ENCODE measurements at regions not wholly inside any gene's neighbourhood (a gene's known extent, or its start where the extent isn't known, plus 50 kb on each side); places are given as distances from the start of the nearest gene placed in this dataset.
"Not testable (repeated sequence)": the region's sequence is repeated elsewhere in the genome, so short reads cannot be mapped to it uniquely, and the experiment has no call there.

DNA sequence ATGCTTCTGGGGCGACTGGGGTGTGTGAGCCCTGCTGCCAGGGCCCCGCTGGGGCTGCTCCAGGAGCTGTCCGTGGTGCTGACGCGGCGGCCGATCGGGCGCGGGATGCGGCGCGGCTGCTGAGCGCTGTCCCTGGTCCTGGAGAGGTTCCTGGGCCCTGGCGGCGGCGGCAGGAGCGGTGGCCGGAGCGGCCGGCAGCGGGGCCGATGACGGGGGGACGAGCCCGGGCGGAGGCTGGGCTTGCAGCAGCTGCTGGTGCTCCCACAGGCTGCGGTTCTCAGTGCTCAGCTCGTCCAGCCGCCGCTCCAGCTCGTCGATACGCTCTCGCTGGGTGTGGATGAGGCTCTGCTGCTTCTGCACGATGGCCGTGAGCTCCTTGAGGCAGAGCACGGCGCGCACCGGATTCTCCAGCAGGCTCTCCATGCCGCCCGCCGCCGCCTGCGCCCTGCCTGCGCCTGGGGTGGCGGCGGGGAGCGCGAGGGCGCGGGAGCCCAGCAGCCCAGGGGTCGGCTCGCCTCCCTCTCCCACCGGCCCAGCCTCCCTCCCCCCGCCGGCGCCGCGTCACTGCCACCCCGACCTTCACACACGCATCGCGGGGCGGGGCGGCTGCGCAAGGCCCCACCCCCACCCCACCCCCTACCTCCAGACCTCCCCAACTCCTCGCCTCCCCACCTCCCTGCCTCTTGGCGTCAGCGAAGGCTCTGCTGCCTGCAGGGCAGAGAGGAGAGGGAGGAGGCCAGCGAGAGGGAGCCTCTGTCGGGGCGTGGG is 72.2 kb downstream of the PCMTD2 start:
- peak in 1 of 2 experiments; percentile 57; a peak in 1 of 4 replicates for TF ChIP-seq SIN3A (conservative IDR thresholded peaks at IDR 0.05 in 1 of 2, IDR thresholded peaks at IDR 0.05 in 1 of 2; ENCODE audit: low read depth in 1 of 2, low read length in 2 of 2)
- H2AFZ ChIP-seq (ENCODE audit: low read length); H2BK5ac ChIP-seq (ENCODE audit: low read depth, low read length); H3K36me3 ChIP-seq (ENCODE audit: control insufficient read depth in 2 of 4, insufficient read depth in 4 of 4, low read length in 3 of 4); H3K18ac ChIP-seq (ENCODE audit: extremely low read depth, low read length); H3K23ac ChIP-seq (ENCODE audit: insufficient read length); H3K56ac ChIP-seq (replicated peaks; ENCODE audit: insufficient read length, low read depth, low read length); H4K91ac ChIP-seq (replicated peaks; ENCODE audit: insufficient read length, low read length); FAIRE-seq; H3K9ac ChIP-seq (replicated peaks in 1 of 4; ENCODE audit: extremely low read depth in 1 of 4, low read depth in 3 of 4, low read length in 3 of 4); H2BK15ac ChIP-seq (ENCODE audit: low read length); POLR2A ChIA-PET (ENCODE audit: partially characterized antibody); H2BK20ac ChIP-seq (ENCODE audit: low read length); H3K79me1 ChIP-seq (ENCODE audit: low read depth, low read length); H2BK120ac ChIP-seq (replicated peaks; ENCODE audit: low read depth, low read length); H4K5ac ChIP-seq (ENCODE audit: insufficient read length, low read depth, low read length); H4K8ac ChIP-seq (ENCODE audit: extremely low read depth, insufficient read depth, low read length); H3K27me3 ChIP-seq (replicated peaks in 1 of 4; ENCODE audit: control insufficient read depth in 3 of 4, extremely low read depth in 1 of 4, insufficient read depth in 3 of 4, low read length in 3 of 4); H3K4me1 ChIP-seq (replicated peaks in 1 of 4; ENCODE audit: control insufficient read depth in 3 of 4, insufficient read depth in 4 of 4, low read length in 3 of 4); H3K4ac ChIP-seq (replicated peaks; ENCODE audit: insufficient read length, low read depth, low read length); H4K20me1 ChIP-seq (replicated peaks in 1 of 2; ENCODE audit: control insufficient read depth in 1 of 2, insufficient read depth in 2 of 2, low read length in 2 of 2); H2AK5ac ChIP-seq (ENCODE audit: low read depth, low read length); H3K27ac ChIP-seq (ENCODE audit: low read depth, low read length); H3K79me2 ChIP-seq (ENCODE audit: control insufficient read depth in 1 of 2, insufficient read depth in 2 of 2, low read length in 2 of 2); H3K14ac ChIP-seq (ENCODE audit: insufficient read length); H3K23me2 ChIP-seq (ENCODE audit: low read depth, low read length); H3K9me3 ChIP-seq (ENCODE audit: insufficient read depth in 2 of 2, low read depth in 1 of 2, low read length in 1 of 2); CTCF ChIA-PET (ENCODE audit: partially characterized antibody); H2BK12ac ChIP-seq (ENCODE audit: low read depth, low read length): not testable (repeated sequence)
- peak overlapping the region in 1 of 4 experiments; percentile 38; a peak in 2 of 8 replicates for H3K4me3 ChIP-seq (ENCODE audit: extremely low read depth in 1 of 4, insufficient read depth in 2 of 4, low read depth in 3 of 4, low read length in 4 of 4)
- WGBS, 2 experiments (ENCODE audit: extremely low coverage in 1 of 2, insufficient coverage in 1 of 2, insufficient read length in 1 of 2, insufficient replicate concordance in 2 of 2, low coverage in 1 of 2, low lambda C conversion rate in 2 of 2, missing lambda C conversion rate in 1 of 2) = no CpG with 5 or more reads among the region's 74 CpGs
- peak in 1 of 2 experiments; percentile 50 for DNase-seq (ENCODE audit: low read depth in 1 of 2, low spot score in 2 of 2)
- H3K4me2 ChIP-seq (ENCODE audit: insufficient read depth in 1 of 2, low read depth in 2 of 2, low read length in 2 of 2) = peak overlapping the region; percentile 39 to 53; a peak in 3 of 4 replicates
